ENCODE measurements at regions not wholly inside any gene's neighbourhood (a gene's known extent, or its start where the extent isn't known, plus 50 kb on each side); places are given as distances from the start of the nearest gene placed in this dataset.

- TF ChIP-seq, protein P1, sequence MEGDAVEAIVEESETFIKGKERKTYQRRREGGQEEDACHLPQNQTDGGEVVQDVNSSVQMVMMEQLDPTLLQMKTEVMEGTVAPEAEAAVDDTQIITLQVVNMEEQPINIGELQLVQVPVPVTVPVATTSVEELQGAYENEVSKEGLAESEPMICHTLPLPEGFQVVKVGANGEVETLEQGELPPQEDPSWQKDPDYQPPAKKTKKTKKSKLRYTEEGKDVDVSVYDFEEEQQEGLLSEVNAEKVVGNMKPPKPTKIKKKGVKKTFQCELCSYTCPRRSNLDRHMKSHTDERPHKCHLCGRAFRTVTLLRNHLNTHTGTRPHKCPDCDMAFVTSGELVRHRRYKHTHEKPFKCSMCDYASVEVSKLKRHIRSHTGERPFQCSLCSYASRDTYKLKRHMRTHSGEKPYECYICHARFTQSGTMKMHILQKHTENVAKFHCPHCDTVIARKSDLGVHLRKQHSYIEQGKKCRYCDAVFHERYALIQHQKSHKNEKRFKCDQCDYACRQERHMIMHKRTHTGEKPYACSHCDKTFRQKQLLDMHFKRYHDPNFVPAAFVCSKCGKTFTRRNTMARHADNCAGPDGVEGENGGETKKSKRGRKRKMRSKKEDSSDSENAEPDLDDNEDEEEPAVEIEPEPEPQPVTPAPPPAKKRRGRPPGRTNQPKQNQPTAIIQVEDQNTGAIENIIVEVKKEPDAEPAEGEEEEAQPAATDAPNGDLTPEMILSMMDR (IDR thresholded peaks at IDR 0.05; ENCODE audit: unreplicated experiment): no peak
- no peak for DNase-seq (ENCODE audit: low spot score)
- Mint-ChIP-seq H3K9me3 (ENCODE audit: unreplicated experiment) (no peaks in the 10 kb centered on the region), H3K36me3 (ENCODE audit: low read depth, unreplicated experiment) (no peaks in the 10 kb centered on the region), H3K4me3 (ENCODE audit: unreplicated experiment) (no peak overlapping the region), H3K4me1 (ENCODE audit: unreplicated experiment) (no peaks in the 10 kb centered on the region), H3K27ac (ENCODE audit: unreplicated experiment) (no peak overlapping the region), H3K27me3 (ENCODE audit: unreplicated experiment) (no peaks in the 10 kb centered on the region)
Measured at GRCh38 chr1:98164509-98164908, 243.7 kb upstream of the DPYD start.

GRCh38 chr1:98157524-98158313 lies 236.9 kb upstream of the DPYD start:
- Mint-ChIP-seq H3K4me1 (ENCODE audit: unreplicated experiment) (no peaks in the 10 kb centered on the region), H3K27me3 (ENCODE audit: unreplicated experiment) (no peaks in the 10 kb centered on the region), H3K27ac (ENCODE audit: unreplicated experiment) (no peak overlapping the region), H3K36me3 (ENCODE audit: low read depth, unreplicated experiment) (no peaks in the 10 kb centered on the region), H3K4me3 (ENCODE audit: unreplicated experiment) (no peak overlapping the region), H3K9me3 (ENCODE audit: unreplicated experiment) (no peaks in the 10 kb centered on the region)
- TF ChIP-seq, protein P1 (IDR thresholded peaks at IDR 0.05; ENCODE audit: unreplicated experiment): no peak
- no peak for DNase-seq (ENCODE audit: low spot score)

DNA sequence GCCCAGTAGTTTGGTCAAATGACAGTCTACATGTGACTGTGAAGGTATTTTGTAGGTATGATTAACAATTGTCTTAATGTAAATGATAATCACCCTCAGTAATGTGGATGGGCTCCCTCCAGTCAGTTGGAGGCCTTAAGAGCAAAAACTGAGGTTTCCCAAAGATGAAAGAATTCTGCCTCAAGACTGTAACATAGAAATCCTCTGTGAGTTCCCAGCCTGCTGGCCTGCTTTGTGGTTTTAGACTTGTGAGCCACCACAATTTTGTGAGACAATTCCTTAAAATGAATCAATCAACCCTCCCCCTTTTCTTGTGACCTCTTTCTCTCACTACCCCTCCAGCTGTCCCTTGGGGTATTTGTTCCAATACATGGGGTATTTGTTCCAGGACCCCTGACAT lies 226.4 kb upstream of the DPYD start:
- no peak for DNase-seq (ENCODE audit: low spot score)
- Mint-ChIP-seq H3K4me1 (ENCODE audit: unreplicated experiment) (no peaks in the 10 kb centered on the region), H3K9me3 (ENCODE audit: unreplicated experiment) (no peaks in the 10 kb centered on the region), H3K27me3 (ENCODE audit: unreplicated experiment) (no peaks in the 10 kb centered on the region), H3K36me3 (ENCODE audit: low read depth, unreplicated experiment) (no peaks in the 10 kb centered on the region), H3K27ac (ENCODE audit: unreplicated experiment) (no peak overlapping the region), H3K4me3 (ENCODE audit: unreplicated experiment) (no peak overlapping the region)
- TF ChIP-seq, protein P1 (IDR thresholded peaks at IDR 0.05; ENCODE audit: unreplicated experiment): no peak

DNA sequence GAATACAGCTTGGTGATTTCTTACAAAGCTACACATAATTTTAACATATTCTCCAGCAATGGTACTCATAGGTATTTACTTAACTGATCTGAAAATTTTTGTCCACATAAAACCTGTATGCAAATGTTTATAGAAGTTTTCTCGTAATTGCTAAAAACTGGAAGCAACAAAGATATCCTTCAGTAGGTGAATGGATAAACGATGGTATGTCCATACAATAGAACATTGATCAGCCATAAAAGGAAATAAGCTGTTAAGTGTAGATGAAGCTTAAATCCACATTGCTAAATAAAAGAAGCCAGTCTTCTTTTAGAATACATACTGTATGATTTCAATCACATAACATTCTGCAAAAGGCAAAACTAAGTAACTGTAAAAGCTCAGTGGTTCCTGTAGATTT lies 224.8 kb upstream of the DPYD start:
- TF ChIP-seq, protein P1 (IDR thresholded peaks at IDR 0.05; ENCODE audit: unreplicated experiment): no peak
- H3K27me3 Mint-ChIP-seq (ENCODE audit: unreplicated experiment): no peaks in the 10 kb centered on the region
- no peaks in the 10 kb centered on the region for H3K4me1 Mint-ChIP-seq (ENCODE audit: unreplicated experiment)
- no peak overlapping the region for H3K27ac Mint-ChIP-seq (ENCODE audit: unreplicated experiment)
- no peak overlapping the region for H3K4me3 Mint-ChIP-seq (ENCODE audit: unreplicated experiment)
- no peaks in the 10 kb centered on the region for H3K36me3 Mint-ChIP-seq (ENCODE audit: low read depth, unreplicated experiment)
- DNase-seq (ENCODE audit: low spot score): no peak
- H3K9me3 Mint-ChIP-seq (ENCODE audit: unreplicated experiment): no peaks in the 10 kb centered on the region

GRCh38 chr1:98143403-98143802 lies 222.6 kb upstream of the DPYD start:
- H3K9me3 Mint-ChIP-seq (ENCODE audit: unreplicated experiment): no peaks in the 10 kb centered on the region

More at GRCh38 chr1:98143403-98143802, 222.6 kb upstream of the DPYD start:
- no peaks in the 10 kb centered on the region for H3K36me3 Mint-ChIP-seq (ENCODE audit: low read depth, unreplicated experiment)
- no peaks in the 10 kb centered on the region for H3K4me1 Mint-ChIP-seq (ENCODE audit: unreplicated experiment)
- no peaks in the 10 kb centered on the region for H3K27me3 Mint-ChIP-seq (ENCODE audit: unreplicated experiment)
- TF ChIP-seq, protein P1 (IDR thresholded peaks at IDR 0.05; ENCODE audit: unreplicated experiment): no peak
- no peak overlapping the region for H3K4me3 Mint-ChIP-seq (ENCODE audit: unreplicated experiment)
- no peak overlapping the region for H3K27ac Mint-ChIP-seq (ENCODE audit: unreplicated experiment)
- no peak for DNase-seq (ENCODE audit: low spot score)

Data from endothelial cell (in vitro differentiated cells).